ENCODE measurements at regions not wholly inside any gene's neighbourhood (a gene's known extent, or its start where the extent isn't known, plus 50 kb on each side); places are given as distances from the start of the nearest gene placed in this dataset.

DNA sequence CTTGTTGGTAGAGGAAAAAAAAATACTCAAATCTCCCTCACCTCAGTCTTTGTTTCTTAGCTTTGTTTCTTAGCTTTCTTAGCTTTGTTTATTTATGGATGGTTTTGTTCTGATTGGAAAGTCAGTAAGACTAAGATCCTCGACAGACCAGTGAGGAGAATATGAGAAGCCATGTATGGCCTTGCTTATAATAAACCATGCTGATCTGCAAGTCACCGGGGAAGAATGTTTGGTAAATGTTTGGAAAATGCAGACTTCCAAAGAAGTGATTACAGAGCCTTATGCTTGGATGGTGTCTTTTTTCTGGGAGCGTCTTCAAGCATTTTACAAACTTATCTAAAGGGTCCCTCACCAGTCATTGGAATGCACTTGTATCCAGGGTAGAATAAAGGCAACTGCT is 90.1 kb upstream of the NOCT start:
- DNase-seq (ENCODE audit: low read depth): no peak

DNA sequence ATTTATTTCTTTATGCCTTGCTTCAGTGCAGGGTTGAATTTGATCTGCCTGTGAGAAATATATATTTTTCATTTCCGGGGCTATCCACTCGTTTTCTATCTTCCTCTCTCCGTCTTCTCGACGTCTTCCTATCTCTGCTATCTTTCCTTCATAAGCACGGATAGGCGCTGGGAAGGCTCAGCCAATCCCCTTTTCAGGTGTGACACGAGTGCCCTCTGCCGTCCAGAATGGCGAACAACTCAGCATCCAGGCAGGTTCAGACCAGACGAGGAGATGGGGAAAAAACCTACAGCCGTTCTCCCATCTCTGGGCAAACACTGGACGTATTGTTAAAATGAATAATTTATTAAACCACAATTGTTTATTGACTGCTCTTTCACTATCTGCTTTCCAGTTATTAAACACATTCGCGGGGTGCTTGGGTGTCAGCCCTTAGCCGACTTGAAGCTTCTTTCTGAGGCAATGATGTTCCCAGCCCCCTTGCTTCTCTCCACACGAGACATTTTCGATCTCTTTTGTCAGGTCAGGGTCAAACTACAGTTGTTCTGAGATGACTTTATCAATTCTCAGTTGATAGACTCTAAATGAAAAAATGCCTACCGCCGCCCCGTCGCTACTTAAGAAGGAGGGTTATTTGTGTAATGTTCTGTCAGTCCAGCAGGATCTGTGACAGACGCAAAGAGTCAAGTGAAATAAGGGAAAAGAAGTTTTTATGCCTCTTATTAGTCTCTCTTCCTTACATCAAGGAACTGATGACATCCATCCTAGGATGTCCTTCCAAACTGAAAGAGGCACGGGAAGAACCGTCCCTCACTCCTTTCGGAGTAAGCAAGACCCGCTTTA is 96.3 kb upstream of the NOCT start:
- DNase-seq (ENCODE audit: low read depth): peak; percentile 62

DNA sequence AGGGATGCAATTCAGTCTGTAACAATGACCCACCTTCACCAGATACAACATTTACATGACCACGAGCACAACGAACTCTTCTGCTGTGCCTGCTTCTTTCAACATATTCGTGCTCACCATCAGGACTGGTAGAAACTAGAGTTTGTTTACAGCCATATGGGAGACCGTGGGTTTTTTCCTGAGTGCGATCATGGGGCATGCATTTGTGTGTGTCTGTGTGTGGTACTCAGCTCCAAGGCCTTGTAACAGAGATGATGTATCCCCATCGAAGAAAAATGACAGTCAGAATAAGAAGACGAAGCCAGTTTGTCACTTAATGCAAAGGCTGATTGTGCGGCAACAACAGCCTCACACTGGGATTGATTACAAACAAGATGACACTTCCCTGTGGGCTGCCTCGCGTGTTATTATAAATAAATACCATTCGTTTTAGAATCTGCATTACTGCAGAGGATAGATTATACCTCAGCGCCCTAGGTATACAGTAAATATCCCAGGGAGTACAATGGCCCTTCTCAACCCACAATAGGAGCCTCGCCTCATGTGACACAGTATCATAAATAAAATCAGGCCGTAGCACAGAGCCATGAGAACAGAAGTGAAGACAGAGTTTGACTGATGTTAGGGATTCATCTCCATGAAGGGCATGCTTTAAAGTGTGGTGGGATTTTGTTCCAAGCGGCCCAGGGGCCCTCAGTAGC is 97.3 kb upstream of the NOCT start:
- DNase-seq (ENCODE audit: low read depth): no peak

DNA sequence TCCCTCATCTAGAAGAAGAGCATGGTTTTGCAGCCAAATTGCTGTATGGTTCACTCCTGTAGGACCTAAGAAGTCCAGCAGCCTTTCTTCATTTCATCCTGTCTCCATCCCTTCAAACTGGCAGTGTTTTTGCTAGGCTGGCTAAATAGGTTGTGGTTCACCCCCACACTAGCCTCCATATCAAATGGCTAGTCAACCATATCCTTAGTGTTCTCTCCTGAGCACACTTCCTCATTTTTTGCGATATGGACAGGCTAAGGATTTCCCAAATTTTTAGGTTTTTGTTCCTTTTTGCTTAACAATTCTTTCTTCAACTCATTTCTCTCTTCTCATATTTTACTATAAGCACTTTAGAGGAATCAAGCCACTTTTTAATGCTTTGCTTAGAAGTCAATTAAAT is 98.8 kb upstream of the NOCT start:
- DNase-seq (ENCODE audit: low read depth): peak; percentile 35

DNA sequence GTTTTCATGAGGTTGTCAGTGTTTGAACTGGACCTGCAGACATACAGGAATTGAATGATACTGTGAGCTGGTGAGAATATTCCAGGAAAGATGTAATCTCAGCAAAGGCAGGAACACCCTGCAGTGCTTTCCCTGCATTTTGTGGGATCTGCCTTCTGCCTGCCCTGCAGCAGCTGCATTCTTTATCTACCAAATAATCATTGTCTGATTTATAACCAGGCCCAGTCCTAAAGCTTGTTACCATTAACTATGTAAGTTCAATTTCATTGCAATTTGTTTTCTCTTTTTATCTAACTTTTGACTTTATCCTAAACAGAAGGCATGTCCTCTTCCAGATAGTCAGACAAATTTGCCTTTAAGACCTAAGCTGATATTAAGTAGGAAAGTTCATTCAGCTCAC is 99.8 kb upstream of the NOCT start:
- no peak for DNase-seq (ENCODE audit: low read depth)

DNA sequence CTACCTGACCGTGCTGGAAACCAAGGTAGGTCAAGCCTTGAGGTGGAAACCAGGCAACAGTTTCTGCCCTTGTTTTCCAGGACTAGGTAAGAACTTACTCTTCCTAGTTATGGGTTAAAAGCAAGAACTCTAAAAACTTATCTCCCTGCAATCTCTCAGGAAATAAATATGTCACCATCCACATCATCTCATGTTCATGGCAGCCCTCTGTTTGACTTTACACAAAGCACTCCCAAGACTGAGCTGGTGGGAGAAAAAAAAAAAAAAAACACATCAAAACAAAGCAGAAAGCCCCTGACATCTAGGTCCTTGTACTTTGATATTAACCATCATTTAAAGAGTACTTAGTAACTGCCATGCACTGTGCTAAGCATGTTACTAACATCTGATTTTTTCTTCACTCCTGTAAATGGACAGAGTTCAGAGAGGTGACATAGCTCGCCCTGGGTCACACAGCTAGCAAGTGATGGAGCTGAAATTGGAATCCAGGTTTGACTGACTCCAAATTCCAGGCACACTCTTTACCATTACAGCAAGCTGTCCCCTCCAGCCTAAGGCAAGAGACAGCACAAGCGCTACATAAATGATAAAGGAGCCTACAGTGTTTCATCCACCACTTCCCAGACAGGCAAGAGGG is 102.8 kb upstream of the NOCT start:
- DNase-seq (ENCODE audit: low read depth): no peak

DNA sequence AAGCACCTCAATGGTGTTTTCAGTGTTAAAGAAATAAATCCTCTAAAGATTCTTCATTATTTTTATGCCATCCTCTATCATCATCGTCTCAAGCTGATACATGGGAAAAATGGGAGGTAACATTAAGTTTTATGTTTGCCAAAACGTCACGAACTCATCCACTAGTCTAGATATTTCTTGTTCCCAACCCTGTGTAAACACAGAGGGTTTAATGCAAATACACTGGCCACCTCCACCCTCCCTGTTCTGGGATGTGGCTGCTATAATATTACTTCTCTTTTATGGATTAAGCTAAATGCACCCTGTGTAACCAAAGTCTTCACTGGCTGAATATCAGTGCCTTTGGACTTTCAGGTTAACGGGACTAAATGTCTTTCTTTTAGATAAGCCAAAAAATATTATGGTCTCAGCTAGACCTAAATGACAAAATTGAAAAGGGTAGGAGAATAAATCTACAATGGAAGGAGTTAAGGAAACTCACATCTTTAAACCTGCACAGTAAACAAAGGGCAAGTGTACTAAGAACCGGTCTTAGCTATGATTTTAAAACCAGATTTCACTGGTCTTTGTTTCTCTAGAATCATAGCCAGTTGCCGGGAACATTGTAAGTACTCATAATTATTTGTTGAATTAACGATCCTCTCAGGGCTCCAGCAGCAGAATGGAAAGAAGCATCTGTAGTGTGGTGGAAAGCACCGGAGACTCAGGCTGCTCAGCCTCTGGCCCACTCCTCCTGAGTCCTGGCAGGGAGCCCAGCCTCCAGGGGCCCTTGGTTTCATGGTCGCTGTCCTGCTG is 103.5 kb upstream of the NOCT start:
- peak; percentile 87 for DNase-seq (ENCODE audit: low read depth)

DNA sequence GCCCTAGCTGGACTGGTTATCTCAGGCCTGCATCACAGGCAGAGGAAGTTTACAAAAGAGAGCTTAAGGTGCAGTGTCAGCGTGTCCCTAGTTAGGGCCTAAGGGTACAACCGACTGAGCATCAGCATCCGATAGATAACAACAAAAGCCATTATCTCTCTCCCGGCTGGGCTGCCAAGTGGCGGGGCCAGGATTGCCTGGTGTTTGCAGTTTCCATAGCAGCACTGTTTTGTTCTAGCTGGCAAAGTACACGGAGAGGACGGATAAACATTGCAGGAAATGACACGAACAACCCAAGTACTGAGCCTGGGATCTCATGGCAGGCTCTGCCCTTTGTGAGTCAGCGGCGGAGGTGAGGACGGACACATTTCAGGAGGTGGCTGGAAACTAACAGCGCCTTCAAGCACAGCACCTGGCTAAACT is 104.7 kb upstream of the NOCT start:
- DNase-seq (ENCODE audit: low read depth): peak; percentile 95

DNA sequence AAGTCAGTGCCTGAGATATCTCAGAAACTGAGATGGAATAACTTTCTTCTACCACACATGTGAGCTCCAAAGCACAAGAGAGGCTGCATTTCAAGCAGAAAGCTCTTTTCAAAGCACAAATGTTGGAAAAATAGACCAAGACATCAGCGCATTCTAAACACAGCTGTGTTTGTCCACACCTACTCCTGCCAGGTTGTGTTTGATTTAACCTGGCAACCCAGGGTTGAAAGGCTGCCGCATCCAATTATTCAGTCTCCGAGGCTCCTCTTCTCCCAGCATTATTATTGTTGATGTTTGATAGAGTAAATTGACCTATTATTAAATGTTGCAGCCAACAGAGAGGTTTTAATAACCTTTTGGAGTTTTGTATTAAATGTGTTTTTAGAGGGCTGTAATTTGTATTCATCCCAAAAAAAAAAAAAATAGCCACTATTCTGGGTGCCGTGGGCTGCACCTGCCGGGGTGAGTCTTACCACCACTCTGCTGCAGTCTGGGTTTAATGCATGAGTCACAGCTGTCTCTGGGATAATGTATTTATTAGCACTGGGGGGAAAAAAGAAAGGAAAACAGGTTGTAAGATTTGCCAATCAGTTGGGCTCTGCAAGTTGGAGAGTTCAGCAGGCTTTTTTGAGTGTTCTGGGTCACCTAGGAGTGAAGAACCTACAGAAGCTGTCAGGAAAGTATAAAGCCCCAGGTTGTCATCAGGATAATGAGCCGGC is 105.2 kb upstream of the NOCT start:
- peak; percentile 90 for DNase-seq (ENCODE audit: low read depth)

DNA sequence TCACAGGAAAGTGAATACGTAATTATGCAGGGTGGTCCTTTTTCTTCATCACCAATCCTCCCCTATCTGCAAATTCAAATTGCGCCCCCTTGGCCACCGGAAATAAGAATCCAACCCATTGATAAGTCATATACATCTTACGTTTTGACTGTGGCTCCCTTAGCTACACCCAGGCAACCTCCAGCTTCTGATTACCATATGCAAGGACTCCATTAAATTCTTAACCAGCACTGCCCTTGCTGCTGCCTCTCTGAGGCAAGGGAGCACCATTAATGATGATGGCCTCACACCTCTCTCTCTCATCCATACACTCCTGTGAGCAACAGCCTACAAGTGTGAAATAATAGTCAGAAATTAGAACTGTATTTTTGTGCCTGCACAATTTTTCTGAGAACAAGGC is 106.0 kb upstream of the NOCT start:
- no peak for DNase-seq (ENCODE audit: low read depth)

DNA sequence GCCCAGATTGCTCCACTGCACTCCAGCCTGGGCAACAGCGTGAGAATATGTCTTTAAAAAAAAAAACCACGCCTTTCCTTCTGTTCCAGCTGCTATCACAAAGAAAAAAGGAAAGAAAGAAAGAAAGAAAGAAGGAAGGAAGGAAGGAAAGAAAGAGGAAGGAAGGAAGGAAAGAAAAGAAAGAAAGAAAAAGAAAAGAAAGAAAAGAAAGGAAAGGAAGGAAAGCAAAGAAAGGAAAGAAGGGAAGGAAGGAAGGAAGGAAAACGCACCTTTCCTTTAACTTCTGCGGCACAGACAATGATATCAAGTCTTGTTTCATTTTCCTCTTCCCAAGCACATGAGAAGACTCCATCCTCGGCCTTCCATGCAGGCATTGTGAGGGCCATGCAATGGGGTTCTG is 107.4 kb upstream of the NOCT start:
- no peak for DNase-seq (ENCODE audit: low read depth)

DNA sequence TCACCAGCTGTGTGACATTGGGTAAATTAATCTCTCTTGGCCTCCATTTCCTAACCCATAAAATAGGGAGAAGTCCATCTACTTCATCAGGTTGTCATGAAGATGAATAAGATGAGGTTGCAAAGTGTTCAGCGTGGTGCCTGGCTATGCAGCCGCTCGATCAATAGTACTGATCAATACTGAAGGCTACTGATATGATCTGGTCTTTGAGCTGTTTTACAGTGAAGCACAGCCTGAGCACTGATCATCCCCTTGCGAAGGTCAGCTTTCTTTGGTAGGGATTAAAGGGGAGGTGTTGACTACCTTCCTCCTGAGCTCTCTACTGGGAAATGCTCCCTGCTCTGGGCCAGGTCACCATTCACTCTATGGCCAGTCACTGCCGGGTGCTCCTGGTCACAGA is 108.4 kb upstream of the NOCT start:
- DNase-seq (ENCODE audit: low read depth): no peak

DNA sequence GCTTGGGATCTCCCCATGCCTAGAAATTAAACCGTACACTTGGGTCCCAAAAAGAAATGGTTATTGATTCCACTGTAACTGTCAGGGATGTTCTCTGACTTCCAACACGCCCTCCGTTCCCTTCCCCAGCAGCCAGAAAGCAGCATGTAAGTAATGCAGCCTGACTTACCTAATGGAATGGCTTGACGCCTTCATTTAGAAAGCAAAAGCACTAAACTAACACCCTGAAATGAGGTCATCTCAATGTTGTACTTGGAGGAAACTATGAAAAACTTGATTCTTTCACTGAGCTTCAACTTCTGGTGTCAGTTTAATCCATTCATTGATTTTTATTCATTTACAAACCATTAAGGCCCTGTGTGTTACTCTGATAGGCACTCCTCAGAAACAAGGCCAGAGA is 110.8 kb upstream of the NOCT start:
- no peak for DNase-seq (ENCODE audit: low read depth)

DNA sequence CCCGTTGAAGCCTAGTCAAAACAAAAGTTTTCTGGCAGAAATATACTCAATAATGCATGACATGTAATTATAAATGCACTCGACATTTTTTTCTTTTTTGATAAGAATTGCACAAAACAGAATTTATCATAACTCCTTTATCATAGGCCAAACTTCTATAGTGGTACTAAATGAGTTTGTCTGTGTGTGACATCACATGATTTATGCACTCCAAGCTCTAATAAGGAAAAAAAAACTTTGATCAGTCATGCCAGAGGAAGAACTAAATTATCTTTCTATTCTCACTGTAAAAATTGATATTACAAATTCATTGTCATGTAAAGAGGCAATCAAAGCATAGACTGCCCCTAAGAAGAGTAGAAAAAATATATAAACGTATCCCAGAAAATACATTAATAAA is 112.4 kb upstream of the NOCT start:
- DNase-seq (ENCODE audit: low read depth): no peak

DNA sequence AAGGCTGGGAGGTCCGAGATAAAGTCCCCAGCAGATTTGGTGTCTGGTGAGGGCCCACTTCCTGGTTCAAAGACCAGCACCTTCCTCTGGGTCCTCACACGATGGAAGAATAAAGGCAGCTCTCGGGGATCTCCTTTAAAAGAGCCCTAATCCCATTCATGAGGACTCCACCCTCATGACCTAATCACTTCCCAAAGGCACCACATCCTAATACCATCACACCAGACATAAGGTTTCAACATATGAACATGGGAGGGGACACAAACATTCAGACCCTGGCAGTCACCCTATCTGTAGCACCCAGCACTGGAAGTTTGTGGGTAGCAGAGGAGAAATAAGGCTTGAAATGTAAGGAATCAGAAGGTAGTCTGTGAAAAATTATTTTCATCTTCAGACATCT is 112.9 kb upstream of the NOCT start:
- no peak for DNase-seq (ENCODE audit: low read depth)

DNA sequence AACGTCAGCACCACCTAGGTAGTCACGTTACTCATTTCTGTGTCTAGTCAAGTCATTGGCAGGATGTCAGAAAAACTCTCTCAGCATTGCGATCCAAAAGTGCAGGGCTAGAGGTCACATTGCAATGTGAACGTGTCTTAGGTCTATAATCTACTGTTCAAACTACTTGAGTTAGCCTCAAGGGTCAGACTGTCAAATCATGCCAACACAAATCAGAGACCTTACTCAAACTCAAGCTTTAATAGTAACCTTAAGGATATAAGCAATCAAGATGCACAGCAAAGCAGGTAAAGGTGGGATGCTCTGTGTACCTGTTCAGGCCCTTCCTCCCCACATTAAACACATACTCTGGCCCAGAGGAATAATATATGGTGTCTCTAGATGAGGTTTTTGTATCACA is 114.4 kb upstream of the NOCT start:
- no peak for DNase-seq (ENCODE audit: low read depth)

DNA sequence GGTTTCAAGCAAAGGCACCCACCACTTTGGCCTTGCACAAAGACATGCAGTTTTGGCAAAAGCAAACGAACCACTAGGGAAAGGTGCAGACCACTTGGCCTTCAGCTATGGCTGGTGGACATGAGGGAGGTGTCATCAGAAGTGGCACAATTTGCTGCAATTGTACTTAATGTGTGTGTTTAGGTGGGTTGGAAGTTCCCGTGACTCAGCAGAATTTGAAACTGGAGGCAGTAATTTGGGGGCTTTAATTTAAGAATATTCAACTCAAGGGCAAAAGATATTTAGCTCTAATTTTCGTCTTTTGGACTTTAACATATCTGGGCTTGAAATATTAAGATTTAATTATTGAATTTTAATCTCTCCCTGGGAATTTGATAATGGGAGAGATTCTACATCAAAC is 115.6 kb upstream of the NOCT start:
- DNase-seq (ENCODE audit: low read depth): no peak

DNA sequence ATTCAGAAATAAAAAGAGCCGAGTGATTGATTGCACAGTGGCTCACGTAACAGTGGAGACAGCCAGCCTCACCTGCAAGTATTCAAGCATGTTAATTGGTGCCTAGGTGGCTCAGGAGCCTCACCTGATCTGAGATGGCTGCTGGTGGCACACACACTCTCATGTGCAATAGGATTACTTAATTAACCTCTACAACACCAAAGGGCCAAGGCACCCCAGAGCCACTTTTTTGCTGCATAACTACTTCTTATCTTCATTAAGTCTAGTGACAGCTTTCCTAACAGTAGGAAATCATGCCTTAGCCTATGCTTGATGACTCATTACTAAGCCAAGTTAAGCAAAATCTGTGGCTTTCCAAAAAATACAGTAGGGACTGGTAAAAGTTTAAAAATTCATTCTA is 117.3 kb upstream of the NOCT start:
- DNase-seq (ENCODE audit: low read depth): no peak

DNA sequence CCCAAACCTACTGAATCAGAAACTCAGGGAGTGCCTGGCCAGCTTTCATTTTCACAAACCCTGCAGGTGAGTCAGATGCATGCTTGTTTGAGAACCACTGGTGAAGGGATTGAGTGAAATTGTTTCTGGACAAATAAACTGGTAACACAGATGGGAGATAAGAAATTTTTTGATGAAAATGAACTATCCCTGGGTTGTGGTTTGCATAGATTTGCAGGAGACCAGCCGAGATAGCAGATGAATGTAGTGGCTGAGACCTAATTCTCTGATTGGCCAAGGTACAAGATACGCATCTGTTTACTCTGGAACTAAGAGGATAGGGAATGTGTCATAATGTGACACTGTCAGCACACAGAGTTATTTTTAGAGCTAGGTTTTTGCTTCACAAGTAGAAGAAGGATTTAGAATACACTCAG is 117.8 kb upstream of the NOCT start:
- DNase-seq (ENCODE audit: low read depth): peak; percentile 42

DNA sequence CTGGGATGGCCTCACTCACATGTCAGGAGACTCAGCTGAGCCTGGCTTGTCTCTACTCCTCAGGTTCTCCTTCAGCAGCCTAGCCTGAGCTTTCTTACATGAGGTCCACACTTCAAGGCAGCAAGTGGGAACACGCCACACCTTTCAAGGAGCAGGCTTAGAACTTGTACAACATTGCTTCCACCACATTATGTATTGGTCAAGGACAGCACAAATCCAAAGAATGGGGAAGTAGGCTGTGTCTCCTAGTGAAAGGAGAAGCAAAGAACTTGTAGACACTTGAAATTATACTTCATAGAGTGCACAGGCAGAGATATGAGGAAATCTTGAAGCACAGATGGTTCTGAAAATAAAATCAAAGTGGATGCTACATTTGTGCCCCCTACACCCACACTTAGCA is 120.9 kb upstream of the NOCT start:
- no peak for DNase-seq (ENCODE audit: low read depth)

DNA sequence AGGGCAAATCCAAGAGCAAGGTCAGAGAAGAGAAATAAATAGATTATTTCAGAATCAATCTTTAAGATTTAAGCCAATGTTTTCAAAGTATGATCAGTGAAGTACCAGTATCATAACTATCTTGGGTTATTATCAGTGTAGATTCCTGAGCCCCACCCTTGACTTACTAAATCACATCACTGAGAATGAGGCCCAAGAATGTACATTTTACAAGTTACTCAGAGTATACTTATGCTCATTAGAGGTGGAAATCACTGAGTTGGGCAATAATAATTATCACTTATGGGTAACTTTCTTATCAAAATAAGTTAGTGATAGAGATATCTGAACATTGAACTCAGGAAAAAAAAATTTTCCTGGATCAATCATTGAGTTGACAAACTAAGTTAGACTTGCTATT is 121.6 kb upstream of the NOCT start:
- no peak for DNase-seq (ENCODE audit: low read depth)

Measured in renal cortical epithelial cell (primary cell).